PC-3 (cell line): ENCODE measurements at regions not wholly inside any gene's neighbourhood (a gene's known extent, or its start where the extent isn't known, plus 50 kb on each side); places are given as distances from the start of the nearest gene placed in this dataset.

Source experiments
- ATAC-seq: fragments of 200-7000 bp; cut with Tn5 transposase; 2 replicates; pipeline ENCODE4 v1.9.1; 2020; ENCODE audit warnings: mild to moderate bottlenecking, moderate library complexity
- BruUV-seq: library from RNA; stranded (reverse); fragments of 400-500 nt; replicated peaks from 2 replicates; lab custom pipeline; 2021; lab: Mats Ljungman, UMichigan
- CTCF ChIA-PET: fragments of 300-600 bp; sonication (Branson Sonifier 250); formaldehyde crosslinking; loops from one replicate; lab custom pipeline; 2022; ENCODE audit warnings: antibody characterized with exemption; lab: Charles Lee
- POLR2A ChIA-PET: fragments of 300-600 bp; sonication (Branson Sonifier 250); formaldehyde crosslinking; loops from one replicate; lab custom pipeline; 2022; ENCODE audit warnings: antibody characterized with exemption; ENCODE audit not compliant: unreplicated experiment; lab: Charles Lee
- DNase-seq: peaks from one replicate; pipeline ENCODE4 v3.0.0-alpha.2; 2015
- H2AFZ ChIP-seq: fragments of 300-600 bp; sonication (generic); 2 replicates; pipeline ENCODE4 v1.6.0; 2016; ENCODE audit warnings: antibody characterized with exemption, low read length
- H3F3A ChIP-seq: fragments of 300-600 bp; sonication (generic); one replicate; pipeline ENCODE4 v1.6.0; 2017; ENCODE audit warnings: antibody characterized with exemption, low read length, control low read depth, mild to moderate bottlenecking; ENCODE audit not compliant: unreplicated experiment
- H3K27ac ChIP-seq: fragments of 300-600 bp; sonication (generic); 2 replicates; pipeline ENCODE4 v1.5.1; 2016; ENCODE audit warnings: mild to moderate bottlenecking, low read length
- H3K27me3 ChIP-seq: fragments of 300-600 bp; sonication (generic); 2 replicates; pipeline ENCODE4 v1.6.1; 2016; ENCODE audit warnings: low read length, mixed read lengths
- H3K36me3 ChIP-seq: fragments of 300-600 bp; sonication (generic); 2 replicates; pipeline ENCODE4 v1.6.1; 2016; ENCODE audit warnings: low read depth, mixed run types, low read length, mixed read lengths
- H3K4me1 ChIP-seq: fragments of 300-600 bp; sonication (generic); 2 replicates; pipeline ENCODE4 v1.5.1; 2016; ENCODE audit warnings: low read length; ENCODE audit not compliant: insufficient read depth
- H3K4me2 ChIP-seq: fragments of 300-600 bp; sonication (generic); 2 replicates; pipeline ENCODE4 v1.6.0; 2016; ENCODE audit warnings: low read length
- H3K4me3 ChIP-seq: fragments of 300-600 bp; sonication (generic); 2 replicates; pipeline ENCODE4 v1.5.1; 2016; ENCODE audit warnings: mild to moderate bottlenecking, low read length, mixed read lengths
- H3K79me2 ChIP-seq: fragments of 300-600 bp; sonication (generic); 2 replicates; pipeline ENCODE4 v1.6.1; 2017; ENCODE audit warnings: low read length, mixed read lengths
- H3K9ac ChIP-seq: fragments of 300-600 bp; sonication (generic); 2 replicates; pipeline ENCODE4 v1.6.0; 2016; ENCODE audit warnings: mild to moderate bottlenecking, low read length
- H3K9me2 ChIP-seq: fragments of 300-600 bp; sonication (generic); replicated peaks from 2 replicates; pipeline ENCODE4 v1.6.1; 2016; ENCODE audit warnings: mixed run types, low read length, mixed read lengths
- H3K9me3 ChIP-seq: fragments of 300-600 bp; sonication (generic); 2 replicates; pipeline ENCODE4 v1.6.1; 2016; ENCODE audit warnings: low read length, mixed read lengths
- H4K20me1 ChIP-seq: fragments of 300-600 bp; sonication (generic); 2 replicates; pipeline ENCODE4 v1.6.1; 2016; ENCODE audit warnings: low read length, mixed read lengths
- CTCF ChIP-seq: fragments of 300-600 bp; sonication (generic); conservative IDR thresholded peaks from 2 replicates; pipeline ENCODE4 v1.5.1; 2017; ENCODE audit warnings: antibody characterized with exemption, low read depth, mild to moderate bottlenecking, low read length
- EZH2 ChIP-seq: fragments of 300-600 bp; sonication (generic); IDR thresholded peaks from one replicate; pipeline ENCODE4 v1.6.1; 2017; ENCODE audit warnings: antibody characterized with exemption, mild to moderate bottlenecking, low read length; ENCODE audit not compliant: unreplicated experiment
- EZH2phosphoT487 ChIP-seq: fragments of 300-600 bp; sonication (generic); IDR thresholded peaks from 2 replicates; pipeline ENCODE4 v1.6.1; 2018; ENCODE audit warnings: mild to moderate bottlenecking, antibody characterized with exemption, low read length, borderline replicate concordance
- intact Hi-C: fragments of 100-400 bp; cut with micrococcal nuclease; formaldehyde crosslinking; loops from 2 replicates; pipeline ENCODE4 v1.9.0; 2023

GRCh38 chr1:237959838-237960237 is 69.1 kb upstream of the ZP4 start:
- Histone ChIP-seq H3K36me3 (no peaks in the 10 kb centered on the region), H3K4me1 (no peaks in the 10 kb centered on the region), H3K9me2 (no peaks in the 10 kb centered on the region), H3K27ac (no peak overlapping the region), H4K20me1 (no peaks in the 10 kb centered on the region), H3K27me3 (no peaks in the 10 kb centered on the region), H3K79me2 (no peaks in the 10 kb centered on the region), H3K9me3 (no peaks in the 10 kb centered on the region), H2AFZ (no peak overlapping the region), H3F3A (no peaks in the 10 kb centered on the region), H3K4me2 (no peak overlapping the region), H3K9ac (no peak overlapping the region), H3K4me3 (no peak overlapping the region)
- ATAC-seq = no peak
- no peak for TF ChIP-seq CTCF
- no peak for TF ChIP-seq EZH2phosphoT487
- TF ChIP-seq EZH2 = no peak
- CTCF ChIA-PET = no interaction called here
- DNase-seq = no peak
- POLR2A ChIA-PET = no interaction called here
- intact Hi-C loops = loop anchor here (10.0 kb wide), 1 partner anchor 275 kb away; no protein-coding TSS in a partner anchor
- BruUV-seq = no TSS peak

- H4K20me1 ChIP-seq = no peaks in the 10 kb centered on the region
- no peak overlapping the region for H3K9ac ChIP-seq
- no peaks in the 10 kb centered on the region for H3F3A ChIP-seq
- intact Hi-C loops = loop anchor here (10.0 kb wide), 1 partner anchor 282 kb away; no protein-coding TSS in a partner anchor
- no TSS peak for BruUV-seq
- no peaks in the 10 kb centered on the region for H3K79me2 ChIP-seq
- H2AFZ ChIP-seq = no peak overlapping the region
- H3K4me3 ChIP-seq = no peak overlapping the region
- ChIA-PET POLR2A (no interaction called here), CTCF (interaction anchor here (0.5 kb wide), 1 partner anchor 1300 kb away, joined by 3 read pairs; no protein-coding TSS in a partner anchor)
- H3K9me2 ChIP-seq = no peaks in the 10 kb centered on the region
- H3K9me3 ChIP-seq = no peaks in the 10 kb centered on the region
- no peaks in the 10 kb centered on the region for H3K4me1 ChIP-seq
- no peak for ATAC-seq
- H3K27me3 ChIP-seq = no peaks in the 10 kb centered on the region
- no peaks in the 10 kb centered on the region for H3K36me3 ChIP-seq
- DNase-seq = peak; percentile 49
- TF ChIP-seq CTCF (peak; percentile 57), EZH2phosphoT487 (no peak), EZH2 (no peak)
- no peak overlapping the region for H3K4me2 ChIP-seq
- H3K27ac ChIP-seq = no peak overlapping the region
Observed at GRCh38 chr1:237953238-237953637, 62.5 kb upstream of the ZP4 start.
